Mucosa of descending colon (tissue), 3 donors: ENCODE measurements at regions not wholly inside any gene's neighbourhood (a gene's known extent, or its start where the extent isn't known, plus 50 kb on each side); places are given as distances from the start of the nearest gene placed in this dataset.

Experiments
- ATAC-seq: fragments of 200-7000 bp; cut with Tn5 transposase; one replicate; pipeline ENCODE4 v1.9.1; 2020; ENCODE audit warnings: mild to moderate bottlenecking, moderate library complexity
- DNase-seq, 3 donors: peaks; one replicate each; pipeline ENCODE4 v3.0.0-alpha.2; 2020
- H3K36me3 ChIP-seq: fragments of 200-600 bp; one replicate; pipeline ENCODE4 v1.8.0; 2021; ENCODE audit warnings: low read depth, mild to moderate bottlenecking
- H3K4me1 ChIP-seq: fragments of 200-600 bp; one replicate; pipeline ENCODE4 v1.8.0; 2021; ENCODE audit warnings: low read depth, mild to moderate bottlenecking
- H3K4me3 ChIP-seq: fragments of 200-600 bp; one replicate; pipeline ENCODE4 v1.8.0; 2021; ENCODE audit warnings: mild to moderate bottlenecking
- H3K9me3 ChIP-seq: fragments of 200-600 bp; one replicate; pipeline ENCODE4 v1.8.0; 2021; ENCODE audit warnings: mild to moderate bottlenecking
- CTCF ChIP-seq: fragments of 200-600 bp; IDR thresholded peaks from one replicate; pipeline ENCODE4 v1.8.0; 2022; ENCODE audit warnings: antibody characterized with exemption, mild to moderate bottlenecking
- intact Hi-C, 2 donors: fragments of 100-400 bp; cut with DNase I in 1 of 2; cut with micrococcal nuclease in 1 of 2; formaldehyde crosslinking; loops; one replicate each; pipeline versions ENCODE4 v1.11.0 to v1.11.1; 2022; cut with DNase I, micrococcal nuclease
- donor health status: DM: no; HTN: no; CAD: no; lungs with moderate emphysema.
- donor health status: DM: no; HTN: no; CAD: no.
- donor health status: DM: no; HTN: yes; CAD: no.

- Histone ChIP-seq H3K9me3 (no peaks in the 10 kb centered on the region), H3K4me1 (no peaks in the 10 kb centered on the region), H3K36me3 (no peaks in the 10 kb centered on the region), H3K4me3 (no peak overlapping the region)
- no peak for DNase-seq
- intact Hi-C loops: no loop called here
- no peak for ATAC-seq
- TF ChIP-seq CTCF: no peak
Measured at GRCh38 chr2:15845294-15845693, 95.1 kb upstream of the MYCN start.

- no peaks in the 10 kb centered on the region for H3K36me3 ChIP-seq
- DNase-seq (no peak), ATAC-seq (no peak)
- intact Hi-C loops: no loop called here
- no peak overlapping the region for H3K4me3 ChIP-seq
- TF ChIP-seq CTCF: no peak
- no peaks in the 10 kb centered on the region for H3K9me3 ChIP-seq
- no peaks in the 10 kb centered on the region for H3K4me1 ChIP-seq
Measured at GRCh38 chr2:15845737-15846405, 94.5 kb upstream of the MYCN start.

GRCh38 chr2:15846626-15847025 lies 93.7 kb upstream of the MYCN start:
- ATAC-seq (no peak), DNase-seq (no peak)
- intact Hi-C loops: no loop called here
- no peak for TF ChIP-seq CTCF
- H3K4me3 ChIP-seq: no peak overlapping the region
- H3K4me1 ChIP-seq: no peaks in the 10 kb centered on the region
- H3K36me3 ChIP-seq: no peaks in the 10 kb centered on the region
- no peaks in the 10 kb centered on the region for H3K9me3 ChIP-seq

- DNase-seq (no peak), ATAC-seq (no peak)
- no peaks in the 10 kb centered on the region for H3K4me1 ChIP-seq
- no peaks in the 10 kb centered on the region for H3K9me3 ChIP-seq
- no peaks in the 10 kb centered on the region for H3K36me3 ChIP-seq
- intact Hi-C loops: no loop called here
- TF ChIP-seq CTCF: no peak
- H3K4me3 ChIP-seq: no peak overlapping the region
Measured at GRCh38 chr2:15850534-15850933, 89.8 kb upstream of the MYCN start.

- no peak overlapping the region for H3K4me3 ChIP-seq
- no peak for DNase-seq
- intact Hi-C loops: no loop called here
- H3K36me3 ChIP-seq: no peaks in the 10 kb centered on the region
- H3K4me1 ChIP-seq: no peaks in the 10 kb centered on the region
- no peak for TF ChIP-seq CTCF
- H3K9me3 ChIP-seq: no peaks in the 10 kb centered on the region
- ATAC-seq: no peak
Measured at GRCh38 chr2:15851076-15851693, 89.2 kb upstream of the MYCN start.
